LNCAP (cell line): ENCODE measurements at regions not wholly inside any gene's neighbourhood (a gene's known extent, or its start where the extent isn't known, plus 50 kb on each side); places are given as distances from the start of the nearest gene placed in this dataset.

Experiments used
- TF ChIP-seq, protein P1 (sequence below): fragments of 450-650 bp; IDR thresholded peaks from 2 replicates; pipeline ENCODE4 v1.5.1; 2017; ENCODE audit warnings: mild to moderate bottlenecking

GRCh38 chr12:60402996-60403395 is 807.2 kb downstream of the SLC16A7 start:
- TF ChIP-seq, protein P1, sequence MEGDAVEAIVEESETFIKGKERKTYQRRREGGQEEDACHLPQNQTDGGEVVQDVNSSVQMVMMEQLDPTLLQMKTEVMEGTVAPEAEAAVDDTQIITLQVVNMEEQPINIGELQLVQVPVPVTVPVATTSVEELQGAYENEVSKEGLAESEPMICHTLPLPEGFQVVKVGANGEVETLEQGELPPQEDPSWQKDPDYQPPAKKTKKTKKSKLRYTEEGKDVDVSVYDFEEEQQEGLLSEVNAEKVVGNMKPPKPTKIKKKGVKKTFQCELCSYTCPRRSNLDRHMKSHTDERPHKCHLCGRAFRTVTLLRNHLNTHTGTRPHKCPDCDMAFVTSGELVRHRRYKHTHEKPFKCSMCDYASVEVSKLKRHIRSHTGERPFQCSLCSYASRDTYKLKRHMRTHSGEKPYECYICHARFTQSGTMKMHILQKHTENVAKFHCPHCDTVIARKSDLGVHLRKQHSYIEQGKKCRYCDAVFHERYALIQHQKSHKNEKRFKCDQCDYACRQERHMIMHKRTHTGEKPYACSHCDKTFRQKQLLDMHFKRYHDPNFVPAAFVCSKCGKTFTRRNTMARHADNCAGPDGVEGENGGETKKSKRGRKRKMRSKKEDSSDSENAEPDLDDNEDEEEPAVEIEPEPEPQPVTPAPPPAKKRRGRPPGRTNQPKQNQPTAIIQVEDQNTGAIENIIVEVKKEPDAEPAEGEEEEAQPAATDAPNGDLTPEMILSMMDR, result no peak

DNA sequence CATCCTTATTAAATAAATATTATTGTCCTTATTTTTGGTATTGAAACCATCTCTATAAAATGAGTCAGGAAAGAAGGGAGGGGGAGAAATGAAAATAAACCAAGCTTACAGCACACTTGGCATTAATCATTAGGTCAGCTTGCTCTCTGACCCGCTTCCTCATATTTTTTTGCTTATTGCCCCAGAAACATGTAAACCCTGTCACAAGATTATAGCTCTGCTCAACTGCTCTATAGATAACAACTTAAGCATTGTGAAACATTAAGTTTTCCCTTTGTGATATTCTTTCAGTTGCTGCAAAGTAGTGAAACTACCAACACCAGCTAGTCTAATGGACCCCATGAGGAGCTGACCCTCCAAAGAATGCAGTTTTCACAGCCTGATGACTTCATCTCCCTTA is 819.5 kb downstream of the SLC16A7 start:
- TF ChIP-seq, protein P1, result no peak

- TF ChIP-seq, protein P1, result no peak
Observed at GRCh38 chr12:60419986-60420385, 824.2 kb downstream of the SLC16A7 start.

DNA sequence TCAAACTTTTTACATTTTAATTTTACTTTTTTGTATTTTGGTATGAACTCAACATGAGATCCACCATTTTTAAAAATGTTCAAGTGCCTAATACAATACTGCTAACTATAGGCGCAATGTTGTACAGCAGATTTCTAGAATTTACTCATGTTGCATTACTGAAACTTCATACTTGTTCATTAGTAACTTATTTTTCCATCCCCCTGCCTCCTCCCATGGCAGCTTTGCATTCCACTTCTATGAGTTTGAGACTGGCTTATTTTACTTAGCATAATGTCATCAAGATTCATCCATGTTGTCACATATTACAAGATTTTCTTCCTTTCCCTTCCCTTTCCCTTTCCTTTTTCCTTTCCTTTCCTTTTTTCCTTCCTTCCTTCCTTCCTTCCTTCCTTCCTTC is 825.9 kb downstream of the SLC16A7 start:
- TF ChIP-seq, protein P1, result no peak

GRCh38 chr12:60437297-60437696 is 841.5 kb downstream of the SLC16A7 start:
- TF ChIP-seq, protein P1, result no peak

- TF ChIP-seq, protein P1, result no peak
Observed at GRCh38 chr12:60441577-60441976, 845.7 kb downstream of the SLC16A7 start.

DNA sequence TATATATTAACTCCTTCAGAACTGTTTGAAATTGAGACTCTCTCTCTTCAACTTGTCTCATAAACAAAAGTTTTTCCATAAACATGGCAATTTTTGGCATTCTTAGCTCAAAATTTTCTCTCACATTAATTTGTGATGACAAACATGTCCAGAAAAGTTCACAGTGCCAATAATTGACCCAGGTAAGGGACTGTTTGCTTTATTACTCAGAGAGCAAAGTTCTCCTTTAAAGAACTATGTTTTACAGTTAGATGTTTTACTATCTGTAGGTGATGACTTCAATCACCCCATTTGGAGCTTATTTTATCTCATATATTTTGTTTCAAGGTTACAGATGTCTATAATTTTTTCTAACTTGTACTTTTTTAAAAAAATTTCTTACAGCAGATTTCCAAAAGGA is 855.6 kb downstream of the SLC16A7 start:
- TF ChIP-seq, protein P1, result no peak

- TF ChIP-seq, protein P1, result no peak
Observed at GRCh38 chr12:60465060-60465459, 869.2 kb downstream of the SLC16A7 start.
